Cardiac muscle cell (in vitro differentiated cells and primary cell): ENCODE measurements at regions not wholly inside any gene's neighbourhood (a gene's known extent, or its start where the extent isn't known, plus 50 kb on each side); places are given as distances from the start of the nearest gene placed in this dataset.

ENCODE experiments used
- DNase-seq, 2 donors: peaks; one replicate each; pipeline versions ENCODE4 v3.0.0 to v3.0.0-alpha.2; 2010 to 2017; ENCODE audit warnings: low read depth in 1 of 2, low spot score in 1 of 2
- H3K27ac ChIP-seq: fragments of 200-600 bp; sonication (generic); 2 replicates; pipeline ENCODE4 v1.5.1; 2016
- H3K27me3 ChIP-seq: fragments of 200-600 bp; sonication (generic); 2 replicates; pipeline ENCODE4 v1.6.0; 2016; ENCODE audit warnings: control low read depth
- H3K36me3 ChIP-seq: fragments of 200-600 bp; sonication (generic); 2 replicates; pipeline ENCODE4 v1.5.1; 2016; ENCODE audit warnings: control low read depth
- H3K4me1 ChIP-seq: fragments of 200-600 bp; sonication (generic); 2 replicates; pipeline ENCODE4 v1.8.1; 2017; ENCODE audit warnings: low read depth, mild to moderate bottlenecking, mixed run types
- H3K4me3 ChIP-seq: fragments of 200-600 bp; sonication (generic); 2 replicates; pipeline ENCODE4 v1.5.1; 2016; ENCODE audit warnings: mild to moderate bottlenecking
- H3K9me3 ChIP-seq: fragments of 200-600 bp; sonication (generic); 2 replicates; pipeline ENCODE4 v1.5.1; 2017; ENCODE audit warnings: low read depth, mild to moderate bottlenecking, control low read depth
- TF ChIP-seq, protein P1 (sequence below): IDR thresholded peaks from 2 replicates; pipeline ENCODE4 v1.5.1; 2012; ENCODE audit warnings: low read depth, mild to moderate bottlenecking, low read length

DNA sequence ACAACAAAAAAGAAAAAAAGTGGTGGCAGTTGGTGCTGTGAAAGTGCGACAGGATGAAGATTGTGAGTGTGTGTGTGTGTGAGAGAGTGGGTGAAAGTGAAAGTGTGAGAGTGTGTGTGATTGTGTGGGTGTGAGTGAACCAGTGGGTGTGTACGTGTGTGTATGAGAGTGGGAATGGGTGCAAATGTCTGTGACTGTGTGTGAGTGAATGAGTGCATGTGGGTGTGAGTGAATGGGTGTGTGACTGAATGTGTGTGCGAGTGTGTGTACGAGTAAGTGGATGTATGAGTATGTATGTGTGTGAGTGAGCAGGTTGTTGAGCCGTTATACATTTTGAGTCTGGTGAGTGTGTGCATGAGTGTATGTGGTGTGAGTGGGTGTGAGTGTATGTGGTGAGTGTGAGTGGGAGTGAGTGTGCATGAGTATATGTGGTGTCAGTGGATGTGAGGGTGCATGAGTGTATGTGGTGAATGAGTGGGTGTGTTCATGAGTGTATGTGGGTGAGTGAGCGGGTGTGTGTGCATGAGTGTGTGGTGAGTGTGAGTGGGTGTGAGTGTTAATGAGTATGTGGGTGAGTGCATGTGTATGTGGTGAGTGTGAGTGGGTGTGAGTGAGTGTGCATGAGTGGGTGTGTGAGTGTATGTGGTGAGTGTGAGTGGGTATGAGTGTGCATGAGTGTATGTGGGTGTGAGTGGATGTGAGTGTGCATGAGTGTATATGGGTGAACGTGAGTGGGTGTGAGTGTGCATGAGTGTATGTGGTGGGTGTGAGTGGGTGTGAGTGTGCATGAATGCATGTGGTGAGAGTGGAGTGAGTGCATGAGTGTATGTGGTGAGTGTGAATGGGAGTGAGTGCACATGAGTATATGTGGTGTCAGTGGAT is 69.3 kb upstream of the HPCAL1 start:
- H3K9me3 ChIP-seq, result no peaks in the 10 kb centered on the region
- H3K4me3 ChIP-seq, result no peak overlapping the region
- no peaks in the 10 kb centered on the region for H3K27me3 ChIP-seq
- TF ChIP-seq, protein P1, sequence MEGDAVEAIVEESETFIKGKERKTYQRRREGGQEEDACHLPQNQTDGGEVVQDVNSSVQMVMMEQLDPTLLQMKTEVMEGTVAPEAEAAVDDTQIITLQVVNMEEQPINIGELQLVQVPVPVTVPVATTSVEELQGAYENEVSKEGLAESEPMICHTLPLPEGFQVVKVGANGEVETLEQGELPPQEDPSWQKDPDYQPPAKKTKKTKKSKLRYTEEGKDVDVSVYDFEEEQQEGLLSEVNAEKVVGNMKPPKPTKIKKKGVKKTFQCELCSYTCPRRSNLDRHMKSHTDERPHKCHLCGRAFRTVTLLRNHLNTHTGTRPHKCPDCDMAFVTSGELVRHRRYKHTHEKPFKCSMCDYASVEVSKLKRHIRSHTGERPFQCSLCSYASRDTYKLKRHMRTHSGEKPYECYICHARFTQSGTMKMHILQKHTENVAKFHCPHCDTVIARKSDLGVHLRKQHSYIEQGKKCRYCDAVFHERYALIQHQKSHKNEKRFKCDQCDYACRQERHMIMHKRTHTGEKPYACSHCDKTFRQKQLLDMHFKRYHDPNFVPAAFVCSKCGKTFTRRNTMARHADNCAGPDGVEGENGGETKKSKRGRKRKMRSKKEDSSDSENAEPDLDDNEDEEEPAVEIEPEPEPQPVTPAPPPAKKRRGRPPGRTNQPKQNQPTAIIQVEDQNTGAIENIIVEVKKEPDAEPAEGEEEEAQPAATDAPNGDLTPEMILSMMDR, result no peak
- no peak overlapping the region for H3K27ac ChIP-seq
- no peak for DNase-seq
- no peaks in the 10 kb centered on the region for H3K4me1 ChIP-seq
- H3K36me3 ChIP-seq, result no peaks in the 10 kb centered on the region

DNA sequence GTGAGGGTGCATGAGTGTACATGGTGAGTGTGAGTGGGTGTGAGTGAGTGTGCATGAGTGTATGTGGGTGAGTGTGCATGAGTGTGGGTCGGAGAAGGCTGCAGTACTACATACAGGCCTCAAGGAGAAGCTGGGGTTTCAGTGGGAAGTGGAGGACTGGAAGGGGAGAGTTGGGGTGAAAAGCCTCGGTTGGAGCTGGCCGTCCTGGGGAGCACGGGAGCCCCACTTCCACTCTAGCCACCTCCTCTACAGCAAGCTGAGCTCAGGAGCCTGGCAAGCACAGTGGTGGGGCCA is 68.7 kb upstream of the HPCAL1 start:
- H3K9me3 ChIP-seq, result no peaks in the 10 kb centered on the region
- TF ChIP-seq, protein P1, result no peak
- no peaks in the 10 kb centered on the region for H3K36me3 ChIP-seq
- H3K4me1 ChIP-seq, result no peaks in the 10 kb centered on the region
- no peak for DNase-seq
- no peak overlapping the region for H3K27ac ChIP-seq
- H3K4me3 ChIP-seq, result no peak overlapping the region
- no peaks in the 10 kb centered on the region for H3K27me3 ChIP-seq

DNA sequence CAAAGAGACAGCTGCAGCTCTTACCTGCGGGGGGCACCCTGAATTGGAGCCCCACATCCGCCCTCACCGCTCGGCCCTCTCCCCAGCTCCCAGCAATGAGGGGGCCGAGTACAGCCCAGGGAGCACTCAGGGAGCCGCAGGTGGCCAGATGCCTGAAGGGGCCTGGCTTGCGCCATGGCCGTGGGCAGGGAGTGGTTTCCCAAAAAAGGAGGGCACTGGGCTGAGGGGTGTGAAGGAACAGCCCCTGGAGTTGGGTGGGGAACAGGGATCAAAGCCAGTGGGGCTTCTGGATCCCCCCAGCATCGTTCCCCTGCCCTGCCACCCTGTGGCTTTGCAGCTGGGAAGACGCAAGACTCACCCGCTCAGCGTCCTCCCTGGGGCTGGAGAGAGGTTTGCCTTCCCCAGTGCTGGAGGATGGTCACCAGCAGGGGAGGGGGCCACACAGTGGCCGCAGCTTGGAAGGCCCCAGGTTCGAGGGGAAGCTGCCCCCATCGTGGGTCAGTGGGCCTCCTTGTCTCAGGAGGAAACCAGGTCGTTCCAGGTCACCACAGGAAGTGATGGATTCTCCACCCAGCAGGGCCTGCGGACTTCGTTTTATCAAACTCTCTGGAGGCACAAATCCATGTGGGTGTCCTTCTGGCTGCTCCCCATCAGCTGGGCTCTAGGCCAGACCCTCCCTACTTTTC is 68.2 kb upstream of the HPCAL1 start:
- no peaks in the 10 kb centered on the region for H3K9me3 ChIP-seq
- H3K4me1 ChIP-seq, result no peaks in the 10 kb centered on the region
- no peak overlapping the region for H3K4me3 ChIP-seq
- no peaks in the 10 kb centered on the region for H3K27me3 ChIP-seq
- TF ChIP-seq, protein P1, result no peak
- DNase-seq, result peak in 1 of 2 donors; percentile 39
- H3K27ac ChIP-seq, result no peak overlapping the region
- no peaks in the 10 kb centered on the region for H3K36me3 ChIP-seq

DNA sequence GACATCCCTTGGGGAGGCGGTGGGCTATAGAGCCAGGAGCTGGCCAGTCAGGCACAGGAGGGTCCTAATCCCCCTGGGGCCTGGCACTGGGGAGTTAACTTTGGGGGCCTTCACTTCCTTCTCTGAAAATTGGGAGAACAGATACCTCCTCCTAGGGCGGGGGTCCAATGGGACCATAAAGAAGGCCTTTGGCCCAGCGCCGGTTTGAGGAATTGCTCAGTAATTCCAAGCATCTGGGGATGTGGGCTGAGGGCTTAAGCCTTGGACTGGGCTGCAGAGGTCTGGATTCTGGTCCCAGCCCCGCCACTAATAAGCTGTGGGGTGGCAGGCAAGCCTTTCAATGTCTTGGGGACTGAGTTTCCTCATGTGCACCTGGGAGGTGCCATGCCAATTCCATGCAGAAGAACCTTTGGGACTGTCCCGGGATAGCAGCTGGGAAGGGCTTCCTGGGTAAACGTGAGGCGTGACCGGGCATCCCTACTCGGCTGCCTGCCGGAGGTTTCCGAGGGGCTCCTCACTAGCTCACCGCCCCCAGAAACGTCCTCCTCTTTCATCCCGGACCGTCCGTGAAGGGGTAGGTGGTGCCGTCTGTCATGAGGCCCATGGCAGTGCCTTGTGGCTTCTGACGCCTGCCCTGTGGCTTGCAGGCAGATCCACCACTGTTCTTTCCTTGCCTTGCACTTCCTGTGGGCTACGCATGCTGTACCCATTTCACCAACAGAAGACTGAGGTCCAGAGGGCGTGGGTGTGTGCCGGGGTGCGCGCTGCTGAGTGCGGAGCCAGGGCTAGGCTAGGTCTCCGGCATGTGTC is 67.4 kb upstream of the HPCAL1 start:
- no peak overlapping the region for H3K27ac ChIP-seq
- no peaks in the 10 kb centered on the region for H3K36me3 ChIP-seq
- no peaks in the 10 kb centered on the region for H3K27me3 ChIP-seq
- no peaks in the 10 kb centered on the region for H3K4me1 ChIP-seq
- DNase-seq, result peak in 1 of 2 donors; percentile 37
- no peaks in the 10 kb centered on the region for H3K9me3 ChIP-seq
- no peak overlapping the region for H3K4me3 ChIP-seq
- TF ChIP-seq, protein P1, result no peak

DNA sequence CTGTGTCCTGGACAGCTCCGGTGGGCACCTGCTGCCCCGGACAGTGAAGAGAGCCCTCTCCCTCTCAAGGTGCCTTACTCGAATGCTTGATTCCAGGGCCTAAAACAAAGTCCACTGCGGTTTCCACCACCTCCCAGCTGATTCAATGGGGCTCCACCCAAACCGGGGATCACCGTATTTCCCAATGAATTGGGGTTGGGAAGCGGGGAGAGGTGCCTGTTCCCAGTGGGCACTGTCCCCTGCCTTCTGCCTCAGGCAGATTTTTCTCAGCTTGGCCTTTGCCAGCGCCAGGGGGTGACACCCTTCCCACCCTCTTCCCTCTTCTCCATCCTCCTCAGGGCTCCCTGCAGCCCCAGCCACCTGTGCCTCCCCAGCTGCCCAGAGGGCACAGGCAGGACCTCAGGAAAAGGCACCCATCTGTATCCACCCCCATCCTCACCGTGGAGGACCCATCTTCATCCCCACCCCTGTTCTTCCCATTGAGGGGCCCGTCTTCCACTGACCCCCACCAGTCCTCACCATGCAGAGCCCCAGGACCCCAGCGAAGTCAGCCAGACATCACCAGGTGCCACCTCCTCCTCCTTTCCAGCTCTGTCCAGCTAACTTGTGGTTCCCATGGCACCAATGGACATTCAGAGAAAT is 66.7 kb upstream of the HPCAL1 start:
- Histone ChIP-seq H3K27me3 (no peaks in the 10 kb centered on the region), H3K27ac (no peak overlapping the region), H3K4me3 (no peak overlapping the region), H3K9me3 (no peaks in the 10 kb centered on the region), H3K36me3 (no peaks in the 10 kb centered on the region), H3K4me1 (no peaks in the 10 kb centered on the region)
- DNase-seq, result no peak
- TF ChIP-seq, protein P1, result no peak
